ENCODE measurements at regions not wholly inside any gene's neighbourhood (a gene's known extent, or its start where the extent isn't known, plus 50 kb on each side); places are given as distances from the start of the nearest gene placed in this dataset.

DNA sequence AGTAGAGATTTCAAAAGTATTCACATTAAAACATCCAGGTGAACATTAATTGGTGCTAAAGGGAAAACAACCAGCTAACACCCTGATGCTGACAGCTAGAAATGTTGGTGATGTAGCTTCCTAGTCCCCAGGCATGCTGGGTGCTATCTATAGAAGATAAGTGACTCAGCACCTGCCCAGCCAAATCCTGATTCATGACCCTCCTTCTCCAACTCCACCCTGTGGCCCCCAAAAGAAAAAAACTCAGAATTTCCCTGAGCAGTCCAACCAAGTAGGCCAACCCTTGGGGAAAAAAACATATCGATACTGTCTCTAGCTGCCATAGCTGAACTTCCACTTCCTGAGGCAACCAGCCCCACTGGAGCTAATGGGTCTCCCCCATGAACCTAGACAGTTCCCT, 197.6 kb upstream of the KLF3 start:
- TF ChIP-seq HSF4 (CRISPR knock-in tag; IDR thresholded peaks at IDR 0.05; ENCODE audit: borderline replicate concordance) (no peak), POLR2AphosphoS5 (IDR thresholded peaks at IDR 0.05; ENCODE audit: control insufficient read depth, insufficient read depth, low read depth, low read length) (no peak), TEAD4 (IDR thresholded peaks at IDR 0.05; ENCODE audit: low read length) (peak; percentile 31; the same call in 1 of the 2 replicates), TEAD4 (CRISPR knock-in tag; IDR thresholded peaks at IDR 0.05; ENCODE audit: borderline replicate concordance) (no peak), MAFG (tag; conservative IDR thresholded peaks at IDR 0.05) (peak; percentile 86), RCOR1 (IDR thresholded peaks at IDR 0.05; ENCODE audit: borderline replicate concordance in 1 of 2, low read depth in 2 of 2, low read length in 2 of 2) (peak in 1 of 2 experiments; percentile 82; a peak in 1 of 4 replicates), MTA3 (IDR thresholded peaks at IDR 0.05; ENCODE audit: borderline replicate concordance) (0 out of 2 replicates have a peak, but pooled peaks have one; percentile 48), IFI16 (CRISPR knock-in tag; IDR thresholded peaks at IDR 0.05) (no peak), PHF21A (IDR thresholded peaks at IDR 0.05; ENCODE audit: borderline replicate concordance, low read depth) (no peak)
- TF ChIP-seq, protein P1, sequence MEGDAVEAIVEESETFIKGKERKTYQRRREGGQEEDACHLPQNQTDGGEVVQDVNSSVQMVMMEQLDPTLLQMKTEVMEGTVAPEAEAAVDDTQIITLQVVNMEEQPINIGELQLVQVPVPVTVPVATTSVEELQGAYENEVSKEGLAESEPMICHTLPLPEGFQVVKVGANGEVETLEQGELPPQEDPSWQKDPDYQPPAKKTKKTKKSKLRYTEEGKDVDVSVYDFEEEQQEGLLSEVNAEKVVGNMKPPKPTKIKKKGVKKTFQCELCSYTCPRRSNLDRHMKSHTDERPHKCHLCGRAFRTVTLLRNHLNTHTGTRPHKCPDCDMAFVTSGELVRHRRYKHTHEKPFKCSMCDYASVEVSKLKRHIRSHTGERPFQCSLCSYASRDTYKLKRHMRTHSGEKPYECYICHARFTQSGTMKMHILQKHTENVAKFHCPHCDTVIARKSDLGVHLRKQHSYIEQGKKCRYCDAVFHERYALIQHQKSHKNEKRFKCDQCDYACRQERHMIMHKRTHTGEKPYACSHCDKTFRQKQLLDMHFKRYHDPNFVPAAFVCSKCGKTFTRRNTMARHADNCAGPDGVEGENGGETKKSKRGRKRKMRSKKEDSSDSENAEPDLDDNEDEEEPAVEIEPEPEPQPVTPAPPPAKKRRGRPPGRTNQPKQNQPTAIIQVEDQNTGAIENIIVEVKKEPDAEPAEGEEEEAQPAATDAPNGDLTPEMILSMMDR (IDR thresholded peaks at IDR 0.05 in 2 of 3, conservative IDR thresholded peaks at IDR 0.05 in 1 of 3; ENCODE audit: insufficient read depth in 2 of 3, low read depth in 1 of 3, low read length in 3 of 3) = peak in 1 of 3 experiments; percentile 15; a peak in 1 of 6 replicates
- TF ChIP-seq, protein P2, sequence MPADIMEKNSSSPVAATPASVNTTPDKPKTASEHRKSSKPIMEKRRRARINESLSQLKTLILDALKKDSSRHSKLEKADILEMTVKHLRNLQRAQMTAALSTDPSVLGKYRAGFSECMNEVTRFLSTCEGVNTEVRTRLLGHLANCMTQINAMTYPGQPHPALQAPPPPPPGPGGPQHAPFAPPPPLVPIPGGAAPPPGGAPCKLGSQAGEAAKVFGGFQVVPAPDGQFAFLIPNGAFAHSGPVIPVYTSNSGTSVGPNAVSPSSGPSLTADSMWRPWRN (IDR thresholded peaks at IDR 0.05; ENCODE audit: low read depth) = no peak

Measured in K562 (cell line).